HL-60 (cell line): ENCODE measurements at regions not wholly inside any gene's neighbourhood (a gene's known extent, or its start where the extent isn't known, plus 50 kb on each side); places are given as distances from the start of the nearest gene placed in this dataset.

Source experiments
- DNase-seq, 2 experiments: peaks; one replicate each; pipeline ENCODE4 v3.0.0-alpha.2; 2010 to 2020; ENCODE audit warnings: low read depth in 1 of 2, low spot score in 1 of 2
- H3K27ac ChIP-seq: fragments of 250-450 bp; sonication (Bioruptor Pico); replicated peaks from 2 replicates; pipeline ENCODE4 v1.5.1; 2020; ENCODE audit warnings: mild to moderate bottlenecking, moderate library complexity
- H3K27me3 ChIP-seq: fragments of 250-450 bp; sonication (Bioruptor Pico); 2 replicates; pipeline ENCODE4 v1.5.1; 2021; ENCODE audit warnings: mild to moderate bottlenecking, moderate library complexity; ENCODE audit not compliant: insufficient read depth, poor library complexity, severe bottlenecking
- H3K4me3 ChIP-seq: replicated peaks from 2 replicates; pipeline ENCODE4 v1.5.1; 2011; ENCODE audit warnings: mild to moderate bottlenecking, control low read depth, low read length; ENCODE audit not compliant: insufficient read depth
- CTCF ChIP-seq: IDR thresholded peaks from one replicate; pipeline ENCODE4 v1.5.1; 2011; ENCODE audit warnings: low read length, control low read depth, inconsistent platforms; ENCODE audit not compliant: insufficient read depth
- GABPA ChIP-seq: IDR thresholded peaks from 2 replicates; pipeline ENCODE4 v1.6.1; 2012; ENCODE audit warnings: low read depth
- POLR2AphosphoS5 ChIP-seq: IDR thresholded peaks from 2 replicates; pipeline ENCODE4 v1.6.1; 2012; ENCODE audit warnings: low read depth
- REST ChIP-seq: IDR thresholded peaks from 2 replicates; pipeline ENCODE4 v1.6.1; 2012; ENCODE audit warnings: low read depth; ENCODE audit not compliant: insufficient replicate concordance
- SPI1 ChIP-seq: IDR thresholded peaks from 2 replicates; pipeline ENCODE4 v1.6.1; 2012; ENCODE audit warnings: low read depth, mild to moderate bottlenecking, borderline replicate concordance

GRCh38 chr3:196141866-196142201, 59.9 kb upstream of the TFRC start:
- no peak for DNase-seq
- TF ChIP-seq POLR2AphosphoS5 (no peak), CTCF (no peak), REST (no peak)
- Histone ChIP-seq H3K27ac (no peak overlapping the region), H3K4me3 (no peak overlapping the region), H3K27me3 (no peaks in the 10 kb centered on the region)

- no peak for DNase-seq
- H3K4me3 ChIP-seq: no peak overlapping the region
- H3K27me3 ChIP-seq: no peaks in the 10 kb centered on the region
- TF ChIP-seq SPI1: peak; percentile 64; the same call in 1 of the 2 replicates
- TF ChIP-seq CTCF: no peak
- no peak overlapping the region for H3K27ac ChIP-seq
These were observed 59.4 kb upstream of the TFRC start for GRCh38 chr3:196141052-196141865.

- Histone ChIP-seq H3K27me3 (no peaks in the 10 kb centered on the region), H3K27ac (no peak overlapping the region), H3K4me3 (no peak overlapping the region)
- no peak for TF ChIP-seq GABPA
- TF ChIP-seq POLR2AphosphoS5: no peak
- TF ChIP-seq SPI1: no peak
- no peak for TF ChIP-seq CTCF
- TF ChIP-seq REST: no peak
- no peak for DNase-seq
These were observed 58.3 kb upstream of the TFRC start for GRCh38 chr3:196140224-196140623.

- TF ChIP-seq POLR2AphosphoS5: no peak
- TF ChIP-seq SPI1: no peak
- TF ChIP-seq CTCF: no peak
- no peak for TF ChIP-seq GABPA
- no peak for TF ChIP-seq REST
- DNase-seq: no peak
- Histone ChIP-seq H3K27me3 (no peaks in the 10 kb centered on the region), H3K27ac (no peak overlapping the region), H3K4me3 (no peak overlapping the region)
These were observed 57.4 kb upstream of the TFRC start for GRCh38 chr3:196139281-196139680.
